Hepatocyte (in vitro differentiated cells): ENCODE measurements at regions not wholly inside any gene's neighbourhood (a gene's known extent, or its start where the extent isn't known, plus 50 kb on each side); places are given as distances from the start of the nearest gene placed in this dataset.

ENCODE experiments used
- DNase-seq: peaks from one replicate; pipeline ENCODE4 v3.0.0-alpha.2; 2016; ENCODE audit warnings: low spot score
- H2AFZ ChIP-seq: fragments of 200-600 bp; sonication (generic); 2 replicates; pipeline ENCODE4 v1.6.0; 2016; ENCODE audit warnings: antibody characterized with exemption, mild to moderate bottlenecking
- H3K27ac ChIP-seq: fragments of 200-600 bp; sonication (generic); 2 replicates; pipeline ENCODE4 v1.5.1; 2016; ENCODE audit warnings: mild to moderate bottlenecking
- H3K27me3 ChIP-seq: fragments of 200-600 bp; sonication (generic); 2 replicates; pipeline ENCODE4 v1.6.1; 2016
- H3K36me3 ChIP-seq: fragments of 200-600 bp; sonication (generic); replicated peaks from 2 replicates; pipeline ENCODE4 v1.5.1; 2016; ENCODE audit warnings: low read depth; ENCODE audit not compliant: insufficient read depth
- H3K4me1 ChIP-seq: fragments of 200-600 bp; sonication (generic); 2 replicates; pipeline ENCODE4 v1.5.1; 2016; ENCODE audit warnings: mild to moderate bottlenecking, moderate library complexity; ENCODE audit not compliant: insufficient read depth
- H3K4me2 ChIP-seq: fragments of 200-600 bp; sonication (generic); 2 replicates; pipeline ENCODE4 v1.6.0; 2016
- H3K4me3 ChIP-seq: fragments of 200-600 bp; sonication (generic); 2 replicates; pipeline ENCODE4 v1.5.1; 2016; ENCODE audit warnings: mild to moderate bottlenecking
- H3K79me2 ChIP-seq: fragments of 200-600 bp; sonication (generic); 2 replicates; pipeline ENCODE4 v1.6.0; 2017; ENCODE audit warnings: mild to moderate bottlenecking
- H3K9me2 ChIP-seq: fragments of 200-600 bp; sonication (generic); replicated peaks from 2 replicates; pipeline ENCODE4 v1.6.0; 2017; ENCODE audit warnings: mild to moderate bottlenecking; ENCODE audit not compliant: insufficient read depth
- H3K9me3 ChIP-seq: fragments of 200-600 bp; sonication (generic); 2 replicates; pipeline ENCODE4 v1.5.1; 2016; ENCODE audit warnings: low read depth, mild to moderate bottlenecking
- H4K20me1 ChIP-seq: fragments of 200-600 bp; sonication (generic); 2 replicates; pipeline ENCODE4 v1.6.0; 2016; ENCODE audit warnings: mild to moderate bottlenecking; ENCODE audit not compliant: insufficient read depth, poor library complexity, severe bottlenecking
- EZH2 ChIP-seq: fragments of 200-600 bp; sonication (generic); IDR thresholded peaks from 2 replicates; pipeline ENCODE4 v1.6.1; 2016; ENCODE audit warnings: antibody characterized with exemption, mild to moderate bottlenecking, borderline replicate concordance
- EZH2phosphoT487 ChIP-seq: fragments of 200-600 bp; sonication (generic); IDR thresholded peaks from one replicate; pipeline ENCODE4 v1.6.1; 2018; ENCODE audit warnings: antibody characterized with exemption, mild to moderate bottlenecking, low read depth, moderate library complexity; ENCODE audit not compliant: unreplicated experiment, severe bottlenecking
- WGBS: methylation state at CpG from one replicate; pipeline ENCODE4 v1.1.6; 2016; ENCODE audit warnings: low lambda C conversion rate; ENCODE audit errors: missing lambda C conversion rate; 5-methylcytosine and 5-hydroxymethylcytosine counted together
- TF ChIP-seq, protein P1 (sequence below): fragments of 200-600 bp; sonication (generic); IDR thresholded peaks from 2 replicates; pipeline ENCODE4 v1.5.1; 2016; ENCODE audit warnings: antibody characterized with exemption, mild to moderate bottlenecking; ENCODE audit not compliant: poor library complexity

DNA sequence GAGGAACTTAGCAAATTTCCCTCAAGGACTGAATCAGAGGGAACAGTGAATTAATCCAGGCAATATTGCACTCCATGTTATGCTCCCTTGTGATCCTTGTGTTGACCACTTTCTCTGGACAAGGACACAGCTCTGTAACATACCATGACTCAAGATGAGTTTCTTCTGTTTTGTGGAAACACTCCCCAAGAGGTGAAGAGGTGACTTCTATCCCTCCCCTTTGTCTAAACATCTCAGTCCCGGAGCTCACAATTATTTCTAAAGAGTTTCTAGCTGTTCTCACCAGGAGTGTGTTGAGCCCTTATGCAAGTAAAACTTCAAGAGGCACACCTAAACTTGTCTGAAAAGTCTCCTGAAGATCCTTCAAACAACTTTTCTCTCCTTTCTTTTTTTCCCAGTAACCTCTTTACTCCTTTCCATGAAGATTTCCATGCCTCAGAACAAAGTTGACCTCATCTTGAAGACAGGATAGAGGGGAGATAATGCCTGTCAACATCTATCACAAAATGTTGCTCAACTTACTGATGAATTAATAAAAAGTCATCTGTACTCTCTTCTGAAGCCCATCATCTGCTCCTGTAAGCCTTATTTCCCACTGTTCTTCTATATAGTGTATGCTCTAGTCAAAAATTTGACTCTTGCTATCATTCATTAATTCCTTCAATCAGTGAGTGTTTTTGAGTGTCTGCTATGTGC, 429.1 kb downstream of the SPRY1 start:
- no peak overlapping the region for H3K4me2 ChIP-seq
- H3K9me3 ChIP-seq, result no peaks in the 10 kb centered on the region
- no peak for DNase-seq
- no peaks in the 10 kb centered on the region for H3K36me3 ChIP-seq
- no peaks in the 10 kb centered on the region for H3K79me2 ChIP-seq
- TF ChIP-seq, protein P1, sequence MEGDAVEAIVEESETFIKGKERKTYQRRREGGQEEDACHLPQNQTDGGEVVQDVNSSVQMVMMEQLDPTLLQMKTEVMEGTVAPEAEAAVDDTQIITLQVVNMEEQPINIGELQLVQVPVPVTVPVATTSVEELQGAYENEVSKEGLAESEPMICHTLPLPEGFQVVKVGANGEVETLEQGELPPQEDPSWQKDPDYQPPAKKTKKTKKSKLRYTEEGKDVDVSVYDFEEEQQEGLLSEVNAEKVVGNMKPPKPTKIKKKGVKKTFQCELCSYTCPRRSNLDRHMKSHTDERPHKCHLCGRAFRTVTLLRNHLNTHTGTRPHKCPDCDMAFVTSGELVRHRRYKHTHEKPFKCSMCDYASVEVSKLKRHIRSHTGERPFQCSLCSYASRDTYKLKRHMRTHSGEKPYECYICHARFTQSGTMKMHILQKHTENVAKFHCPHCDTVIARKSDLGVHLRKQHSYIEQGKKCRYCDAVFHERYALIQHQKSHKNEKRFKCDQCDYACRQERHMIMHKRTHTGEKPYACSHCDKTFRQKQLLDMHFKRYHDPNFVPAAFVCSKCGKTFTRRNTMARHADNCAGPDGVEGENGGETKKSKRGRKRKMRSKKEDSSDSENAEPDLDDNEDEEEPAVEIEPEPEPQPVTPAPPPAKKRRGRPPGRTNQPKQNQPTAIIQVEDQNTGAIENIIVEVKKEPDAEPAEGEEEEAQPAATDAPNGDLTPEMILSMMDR, result no peak
- TF ChIP-seq EZH2phosphoT487 (no peak), EZH2 (no peak)
- no peak overlapping the region for H2AFZ ChIP-seq
- no peak overlapping the region for H3K4me3 ChIP-seq
- 94% methylated on average over 1 of the region's 1 CpG for WGBS
- no peaks in the 10 kb centered on the region for H3K9me2 ChIP-seq
- H3K4me1 ChIP-seq, result no peaks in the 10 kb centered on the region
- H3K27me3 ChIP-seq, result no peaks in the 10 kb centered on the region
- H4K20me1 ChIP-seq, result no peaks in the 10 kb centered on the region
- no peak overlapping the region for H3K27ac ChIP-seq

DNA sequence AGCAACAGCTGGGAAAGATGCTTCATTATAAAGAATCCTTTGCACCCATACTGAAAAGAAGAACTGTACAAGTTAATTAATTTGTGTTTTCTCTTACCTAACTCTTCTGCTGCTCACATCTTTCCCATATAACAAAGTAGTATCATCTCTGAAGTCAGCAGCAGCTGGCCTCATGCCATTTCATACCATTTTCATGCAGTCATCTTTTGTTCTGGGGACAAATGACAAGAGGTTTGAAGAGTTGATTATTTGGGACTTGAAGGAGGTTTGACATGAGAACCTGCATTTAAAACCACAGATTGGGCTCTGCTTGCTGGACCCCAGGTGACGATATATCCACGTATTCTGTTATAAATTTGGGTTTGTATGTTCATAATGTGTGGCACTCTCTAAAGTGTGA, 430.3 kb downstream of the SPRY1 start:
- WGBS, result 93% methylated on average over 2 of the region's 2 CpGs
- TF ChIP-seq EZH2phosphoT487, result no peak
- TF ChIP-seq, protein P1, result no peak
- no peak for TF ChIP-seq EZH2
- no peak overlapping the region for H3K4me2 ChIP-seq

DNA sequence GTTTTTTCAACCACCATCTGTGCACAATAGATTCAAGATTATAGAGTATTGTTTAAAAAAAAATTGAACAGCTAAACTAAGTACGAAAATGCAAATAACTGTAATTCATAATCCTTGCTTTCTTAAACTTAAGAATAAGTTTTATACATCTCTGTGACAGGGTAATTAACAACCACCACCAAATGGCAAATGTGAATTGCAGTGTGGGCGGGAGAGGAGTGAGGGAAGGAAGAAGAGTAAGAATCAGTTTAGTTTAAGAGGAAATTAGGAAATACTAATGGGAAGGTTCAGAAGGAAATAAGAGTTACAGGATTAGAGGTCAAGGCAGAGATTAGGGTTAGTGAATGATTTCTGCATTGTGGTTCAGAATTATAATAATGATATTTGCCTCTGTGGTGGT, 430.9 kb downstream of the SPRY1 start:
- H3K9me2 ChIP-seq, result no peaks in the 10 kb centered on the region
- 96% methylated on average over 2 of the region's 2 CpGs for WGBS
- DNase-seq, result no peak

More for the DNA sequence above, 430.3 kb downstream of the SPRY1 start:
- Histone ChIP-seq H3K27me3 (no peaks in the 10 kb centered on the region), H3K79me2 (no peaks in the 10 kb centered on the region), H4K20me1 (no peaks in the 10 kb centered on the region), H3K36me3 (no peaks in the 10 kb centered on the region), H3K4me1 (peaks cover 4% of the 10 kb centered on the region), H3K9me3 (no peaks in the 10 kb centered on the region), H2AFZ (no peak overlapping the region), H3K4me3 (no peak overlapping the region), H3K27ac (no peak overlapping the region), H3K9me2 (no peaks in the 10 kb centered on the region)
- DNase-seq, result no peak

More for the DNA sequence above, 430.9 kb downstream of the SPRY1 start:
- no peaks in the 10 kb centered on the region for H3K27me3 ChIP-seq
- no peaks in the 10 kb centered on the region for H4K20me1 ChIP-seq
- H3K4me2 ChIP-seq, result no peak overlapping the region
- TF ChIP-seq EZH2, result no peak
- TF ChIP-seq EZH2phosphoT487, result no peak
- TF ChIP-seq, protein P1, result no peak
- H2AFZ ChIP-seq, result no peak overlapping the region
- no peaks in the 10 kb centered on the region for H3K79me2 ChIP-seq
- no peak overlapping the region for H3K27ac ChIP-seq
- H3K4me3 ChIP-seq, result no peak overlapping the region
- peaks cover 6% of the 10 kb centered on the region for H3K4me1 ChIP-seq
- H3K9me3 ChIP-seq, result no peaks in the 10 kb centered on the region
- no peaks in the 10 kb centered on the region for H3K36me3 ChIP-seq
